HCT116 (cell line): ENCODE measurements at regions not wholly inside any gene's neighbourhood (a gene's known extent, or its start where the extent isn't known, plus 50 kb on each side); places are given as distances from the start of the nearest gene placed in this dataset.

Source experiments
- ATAC-seq: fragments of 200-7000 bp; cut with Tn5 transposase; 2 replicates; pipeline ENCODE4 v1.9.1; 2020; ENCODE audit warnings: mild to moderate bottlenecking, moderate library complexity
- BruUV-seq: library from RNA; stranded (reverse); fragments of 400-500 nt; replicated peaks from 2 replicates; lab custom pipeline; 2021; lab: Mats Ljungman, UMichigan
- CTCF ChIA-PET: fragments of 300-600 bp; sonication (Branson Sonifier 250); formaldehyde crosslinking; loops from one replicate; lab custom pipeline; 2021; ENCODE audit warnings: antibody characterized with exemption; lab: Charles Lee
- POLR2A ChIA-PET: fragments of 300-600, 350-600 bp; sonication (Branson Sonifier 250); formaldehyde crosslinking; loops from one replicate; lab custom pipeline; 2021; ENCODE audit warnings: antibody characterized with exemption; lab: Charles Lee
- RAD21 ChIA-PET, 2 experiments: fragments of 300-600 bp; sonication (Branson Sonifier 250); formaldehyde crosslinking; loops; one replicate each; lab custom pipeline; 2023; ENCODE audit warnings: low total read pairs in 2 of 2; ENCODE audit not compliant: uncharacterized antibody in 2 of 2, unreplicated experiment in 2 of 2, low non-redundant PET in 1 of 2; lab: Charles Lee
- DNase-seq: peaks from one replicate; pipeline ENCODE4 v3.0.0-alpha.2; 2010; ENCODE audit warnings: low read depth, low spot score
- H2AFZ ChIP-seq: fragments of 200-600 bp; shearing (Covaris generic), sonication (generic); 2 replicates; pipeline ENCODE4 v1.6.1; 2017; ENCODE audit warnings: low read depth, mixed run types, mixed read lengths, antibody characterized with exemption, low read length; ENCODE audit not compliant: poor library complexity, severe bottlenecking
- H3K27ac ChIP-seq: 2 replicates; pipeline ENCODE4 v1.5.1; 2012; ENCODE audit warnings: low read depth, low read length
- H3K27me3 ChIP-seq: fragments of 200-600 bp; sonication (generic); 2 replicates; pipeline ENCODE4 v1.6.1; 2016; ENCODE audit warnings: mixed run types, low read length, mixed read lengths; ENCODE audit not compliant: insufficient read depth
- H3K36me3 ChIP-seq, 2 experiments: fragments of 200-500 bp in 1 of 2; fragments of 200-600 bp in 1 of 2; sonication (Bioruptor generic) in 1 of 2; sonication (generic) in 1 of 2; 2 replicates each; pipeline versions ENCODE4 v1.5.1 to v1.6.1; 2014 to 2016; ENCODE audit warnings: low read length in 2 of 2, inconsistent platforms in 1 of 2, mixed read lengths in 1 of 2, mixed run types in 1 of 2; ENCODE audit not compliant: insufficient read depth in 2 of 2, control insufficient read depth in 1 of 2
- H3K4me1 ChIP-seq, 2 experiments: fragments of 200-600 bp in 1 of 2; sonication (generic) in 1 of 2; 2 replicates each; pipeline versions ENCODE4 v1.5.1 to v1.6.1; 2012 to 2017; ENCODE audit warnings: low read length in 2 of 2, inconsistent platforms in 1 of 2, mild to moderate bottlenecking in 1 of 2, mixed read lengths in 1 of 2, mixed run types in 1 of 2, moderate library complexity in 1 of 2; ENCODE audit not compliant: insufficient read depth in 2 of 2, control insufficient read depth in 1 of 2
- H3K4me2 ChIP-seq: fragments of 200-600 bp; sonication (generic); 2 replicates; pipeline ENCODE4 v1.6.1; 2017; ENCODE audit warnings: mixed run types, low read length, mixed read lengths
- H3K4me3 ChIP-seq, 2 experiments: fragments of 200-600 bp in 1 of 2; sonication (generic) in 1 of 2; replicated peaks in 1 of 2; 2 replicates each; pipeline ENCODE4 v1.5.1; 2011 to 2016; ENCODE audit warnings: low read length in 2 of 2, control low read depth in 1 of 2, low read depth in 1 of 2, mild to moderate bottlenecking in 1 of 2, mixed read lengths in 1 of 2, mixed run types in 1 of 2
- H3K79me2 ChIP-seq: fragments of 200-600 bp; sonication (generic); 2 replicates; pipeline ENCODE4 v1.6.1; 2017; ENCODE audit warnings: mild to moderate bottlenecking, mixed run types, low read length, moderate library complexity, mixed read lengths; ENCODE audit not compliant: insufficient read depth
- H3K9ac ChIP-seq: fragments of 200-600 bp; sonication (generic); 2 replicates; pipeline ENCODE4 v1.6.1; 2016; ENCODE audit warnings: low read length, mixed read lengths
- H3K9me2 ChIP-seq: fragments of 200-600 bp; sonication (generic), shearing (Covaris generic); 2 replicates; pipeline ENCODE4 v1.6.1; 2017; ENCODE audit warnings: mixed run types, mild to moderate bottlenecking, moderate library complexity; ENCODE audit not compliant: insufficient read depth
- H3K9me3 ChIP-seq, 2 experiments: fragments of 200-500 bp in 1 of 2; fragments of 200-600 bp in 1 of 2; sonication (Bioruptor generic) in 1 of 2; sonication (generic) in 1 of 2; 2 replicates each; pipeline ENCODE4 v1.6.1; 2014 to 2017; ENCODE audit warnings: low read length in 2 of 2, mixed read lengths in 2 of 2, inconsistent platforms in 1 of 2, low read depth in 1 of 2, mild to moderate bottlenecking in 1 of 2, mixed run types in 1 of 2, moderate library complexity in 1 of 2; ENCODE audit not compliant: control insufficient read depth in 1 of 2, insufficient read depth in 1 of 2
- H4K20me1 ChIP-seq: fragments of 200-600 bp; sonication (generic), shearing (Covaris generic); 2 replicates; pipeline ENCODE4 v1.6.1; 2017; ENCODE audit warnings: mixed run types, mild to moderate bottlenecking, moderate library complexity; ENCODE audit not compliant: insufficient read depth
- CEBPB ChIP-seq: IDR thresholded peaks from 2 replicates; pipeline ENCODE4 v1.6.1; 2012; ENCODE audit warnings: low read depth
- CTCF ChIP-seq, 3 experiments: fragments of 200-600 bp in 1 of 3; sonication (generic) in 1 of 3; IDR thresholded peaks in 2 of 3; conservative IDR thresholded peaks in 1 of 3; 2 replicates each; pipeline ENCODE4 v1.5.1; 2012 to 2017; ENCODE audit warnings: low read depth in 2 of 3, low read length in 2 of 3, antibody characterized with exemption in 1 of 3, borderline replicate concordance in 1 of 3, control low read depth in 1 of 3, mild to moderate bottlenecking in 1 of 3, mixed read lengths in 1 of 3, mixed run types in 1 of 3, moderate library complexity in 1 of 3; ENCODE audit not compliant: insufficient read depth in 1 of 3
- EGR1 ChIP-seq: IDR thresholded peaks from 2 replicates; pipeline ENCODE4 v1.6.1; 2012; ENCODE audit warnings: low read depth
- ELF1 ChIP-seq: IDR thresholded peaks from 2 replicates; pipeline ENCODE4 v1.6.1; 2012; ENCODE audit warnings: low read depth, borderline replicate concordance
- POLR2A ChIP-seq: IDR thresholded peaks from 2 replicates; pipeline ENCODE4 v1.7.0; 2011; ENCODE audit warnings: borderline replicate concordance; ENCODE audit not compliant: insufficient read depth, insufficient read length; ENCODE audit errors: extremely low read depth
- POLR2AphosphoS5 ChIP-seq: IDR thresholded peaks from 2 replicates; pipeline ENCODE4 v1.6.1; 2011; ENCODE audit warnings: mild to moderate bottlenecking, low read depth, low read length, moderate library complexity
- SIN3A ChIP-seq: IDR thresholded peaks from 2 replicates; pipeline ENCODE4 v1.6.1; 2012; ENCODE audit warnings: low read depth
- TCF7L2 ChIP-seq: IDR thresholded peaks from 2 replicates; pipeline ENCODE4 v1.7.0; 2011; ENCODE audit warnings: borderline replicate concordance, inconsistent platforms; ENCODE audit not compliant: insufficient read depth, insufficient read length; ENCODE audit errors: extremely low read depth
- ZNF274 ChIP-seq: fragments of 200-500 bp; sonication (Bioruptor generic); IDR thresholded peaks from 2 replicates; pipeline ENCODE4 v1.6.1; 2014; ENCODE audit warnings: mild to moderate bottlenecking, low read depth, low read length, inconsistent platforms
- intact Hi-C: fragments of 100-400 bp; cut with micrococcal nuclease; formaldehyde crosslinking; loops from 2 replicates; pipeline ENCODE4 v1.10.0; 2022
- TF ChIP-seq, protein P1 (sequence below): IDR thresholded peaks from 2 replicates; pipeline ENCODE4 v1.6.1; 2012; ENCODE audit warnings: low read depth
- TF ChIP-seq, protein P2 (sequence below): IDR thresholded peaks from 2 replicates; pipeline ENCODE4 v1.6.1; 2012

DNA sequence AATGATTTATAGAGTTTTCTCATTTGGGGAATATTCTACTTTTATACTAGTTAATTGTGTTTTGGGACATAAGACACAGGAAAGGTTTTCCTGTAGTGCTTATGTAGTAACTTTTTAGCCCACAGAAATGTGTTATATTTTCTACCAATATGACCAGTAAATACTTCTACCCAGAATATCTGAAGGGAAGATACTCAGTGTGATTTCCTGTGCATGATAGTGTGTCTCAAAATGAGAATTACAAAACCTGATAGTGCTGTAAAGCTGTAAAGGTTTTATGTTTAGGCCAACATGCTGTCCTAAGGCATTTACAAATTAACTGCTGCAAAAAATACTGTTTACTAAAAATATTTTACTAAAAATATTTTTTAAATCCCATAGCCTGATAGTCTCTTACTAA lies 126.8 kb downstream of the RXFP2 start:
- Histone ChIP-seq H3K9me2 (no peaks in the 10 kb centered on the region), H3K27me3 (no peaks in the 10 kb centered on the region), H3K36me3 (no peaks in the 10 kb centered on the region), H3K4me3 (no peak overlapping the region), H2AFZ (no peak overlapping the region), H3K27ac (no peak overlapping the region), H3K9ac (no peak overlapping the region), H3K79me2 (no peaks in the 10 kb centered on the region), H3K9me3 (no peaks in the 10 kb centered on the region), H4K20me1 (no peaks in the 10 kb centered on the region), H3K4me1 (no peaks in the 10 kb centered on the region), H3K4me2 (no peak overlapping the region)
- POLR2A ChIA-PET = no interaction called here
- BruUV-seq = no TSS peak
- CTCF ChIA-PET = no interaction called here
- ATAC-seq (no peak), DNase-seq (no peak)
- RAD21 ChIA-PET = no interaction called here
- intact Hi-C loops = no loop called here
- no peak for TF ChIP-seq ELF1

DNA sequence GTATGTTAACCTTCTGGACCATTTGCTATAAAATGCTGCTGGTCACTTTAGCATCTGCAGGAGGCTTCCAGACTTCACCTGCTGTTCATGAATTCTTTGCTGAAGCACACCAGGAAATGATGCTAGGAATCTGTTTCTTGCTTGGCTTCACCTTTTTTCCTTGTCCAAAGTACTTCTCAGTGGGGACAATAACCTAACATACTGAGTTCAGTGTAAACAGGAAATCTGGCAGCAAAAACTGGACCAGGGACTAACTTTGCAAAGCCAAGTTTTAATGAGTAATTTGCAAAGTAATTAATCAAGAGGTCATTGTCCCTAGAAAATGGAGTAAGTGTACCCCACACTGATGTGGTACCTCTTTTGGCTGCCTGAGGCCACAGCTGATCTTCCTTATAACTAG lies 128.4 kb downstream of the RXFP2 start:
- Histone ChIP-seq H2AFZ (no peak overlapping the region), H3K27me3 (no peaks in the 10 kb centered on the region), H3K9me3 (no peaks in the 10 kb centered on the region), H3K4me2 (no peak overlapping the region), H3K36me3 (no peaks in the 10 kb centered on the region), H3K79me2 (no peaks in the 10 kb centered on the region), H3K27ac (no peak overlapping the region), H3K4me3 (no peak overlapping the region), H3K4me1 (no peaks in the 10 kb centered on the region), H3K9ac (no peak overlapping the region), H4K20me1 (no peaks in the 10 kb centered on the region), H3K9me2 (no peaks in the 10 kb centered on the region)
- intact Hi-C loops = no loop called here
- BruUV-seq = no TSS peak
- ChIA-PET RAD21 (interaction anchor here in 1 of 2 experiments (0.6 kb wide), 1 partner anchor 22 kb away, joined by 5 read pairs; no protein-coding TSS in a partner anchor), CTCF (no interaction called here), POLR2A (no interaction called here)
- no peak for TF ChIP-seq ZNF274
- TF ChIP-seq CTCF (IDR thresholded peaks at IDR 0.05 in 2 of 3, conservative IDR thresholded peaks at IDR 0.05 in 1 of 3; ENCODE audit: borderline replicate concordance in 1 of 3, insufficient read depth in 1 of 3, low read depth in 2 of 3, low read length in 2 of 3) = no peak
- TF ChIP-seq CEBPB = no peak
- TF ChIP-seq, protein P1, sequence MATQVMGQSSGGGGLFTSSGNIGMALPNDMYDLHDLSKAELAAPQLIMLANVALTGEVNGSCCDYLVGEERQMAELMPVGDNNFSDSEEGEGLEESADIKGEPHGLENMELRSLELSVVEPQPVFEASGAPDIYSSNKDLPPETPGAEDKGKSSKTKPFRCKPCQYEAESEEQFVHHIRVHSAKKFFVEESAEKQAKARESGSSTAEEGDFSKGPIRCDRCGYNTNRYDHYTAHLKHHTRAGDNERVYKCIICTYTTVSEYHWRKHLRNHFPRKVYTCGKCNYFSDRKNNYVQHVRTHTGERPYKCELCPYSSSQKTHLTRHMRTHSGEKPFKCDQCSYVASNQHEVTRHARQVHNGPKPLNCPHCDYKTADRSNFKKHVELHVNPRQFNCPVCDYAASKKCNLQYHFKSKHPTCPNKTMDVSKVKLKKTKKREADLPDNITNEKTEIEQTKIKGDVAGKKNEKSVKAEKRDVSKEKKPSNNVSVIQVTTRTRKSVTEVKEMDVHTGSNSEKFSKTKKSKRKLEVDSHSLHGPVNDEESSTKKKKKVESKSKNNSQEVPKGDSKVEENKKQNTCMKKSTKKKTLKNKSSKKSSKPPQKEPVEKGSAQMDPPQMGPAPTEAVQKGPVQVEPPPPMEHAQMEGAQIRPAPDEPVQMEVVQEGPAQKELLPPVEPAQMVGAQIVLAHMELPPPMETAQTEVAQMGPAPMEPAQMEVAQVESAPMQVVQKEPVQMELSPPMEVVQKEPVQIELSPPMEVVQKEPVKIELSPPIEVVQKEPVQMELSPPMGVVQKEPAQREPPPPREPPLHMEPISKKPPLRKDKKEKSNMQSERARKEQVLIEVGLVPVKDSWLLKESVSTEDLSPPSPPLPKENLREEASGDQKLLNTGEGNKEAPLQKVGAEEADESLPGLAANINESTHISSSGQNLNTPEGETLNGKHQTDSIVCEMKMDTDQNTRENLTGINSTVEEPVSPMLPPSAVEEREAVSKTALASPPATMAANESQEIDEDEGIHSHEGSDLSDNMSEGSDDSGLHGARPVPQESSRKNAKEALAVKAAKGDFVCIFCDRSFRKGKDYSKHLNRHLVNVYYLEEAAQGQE = no peak
- no peak for TF ChIP-seq TCF7L2
- TF ChIP-seq SIN3A = no peak
- TF ChIP-seq, protein P2, sequence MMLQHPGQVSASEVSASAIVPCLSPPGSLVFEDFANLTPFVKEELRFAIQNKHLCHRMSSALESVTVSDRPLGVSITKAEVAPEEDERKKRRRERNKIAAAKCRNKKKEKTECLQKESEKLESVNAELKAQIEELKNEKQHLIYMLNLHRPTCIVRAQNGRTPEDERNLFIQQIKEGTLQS = no peak
- TF ChIP-seq POLR2AphosphoS5 = no peak
- TF ChIP-seq POLR2A = no peak
- no peak for TF ChIP-seq EGR1
- no peak for ATAC-seq
- DNase-seq = no peak
